GM12878 (cell line): ENCODE measurements at regions not wholly inside any gene's neighbourhood (a gene's known extent, or its start where the extent isn't known, plus 50 kb on each side); places are given as distances from the start of the nearest gene placed in this dataset.

Experiments
- BHLHE40 ChIP-seq, 2 experiments: fragments of 450-650 bp in 1 of 2; IDR thresholded peaks; 2 replicates each; pipeline ENCODE4 v1.6.1; 2011 to 2017; ENCODE audit warnings: low read depth in 2 of 2, borderline replicate concordance in 1 of 2, improper control_type of control experiment in 1 of 2, low read length in 1 of 2, mild to moderate bottlenecking in 1 of 2
- CBX3 ChIP-seq: fragments of 200-600 bp; sonication (generic); IDR thresholded peaks from 2 replicates; pipeline ENCODE4 v1.6.1; 2016; ENCODE audit warnings: low read depth, borderline replicate concordance
- ETV6 ChIP-seq, 2 experiments: fragments of 450-650 bp in 1 of 2; IDR thresholded peaks in 1 of 2; conservative IDR thresholded peaks in 1 of 2; 2 replicates each; pipeline ENCODE4 v1.6.1; 2014; ENCODE audit warnings: antibody characterized with exemption in 1 of 2, borderline replicate concordance in 1 of 2, low read depth in 1 of 2, mild to moderate bottlenecking in 1 of 2, moderate library complexity in 1 of 2
- IKZF2 ChIP-seq, 2 experiments: fragments of 450-650 bp; IDR thresholded peaks; 2 replicates each; pipeline ENCODE4 v1.6.1; 2017; ENCODE audit warnings: mild to moderate bottlenecking in 2 of 2, moderate library complexity in 2 of 2
- KLF5 ChIP-seq: fragments of 450-650 bp; IDR thresholded peaks from 2 replicates; pipeline ENCODE4 v1.6.1; 2014; ENCODE audit warnings: mild to moderate bottlenecking; ENCODE audit not compliant: partially characterized antibody
- MXI1 ChIP-seq: fragments of 150-350 bp; IDR thresholded peaks from 2 replicates; pipeline ENCODE4 v1.6.1; 2011; ENCODE audit warnings: low read depth, mild to moderate bottlenecking, inconsistent platforms, low read length, improper control_type of control experiment
- NFXL1 ChIP-seq: fragments of 450-650 bp; IDR thresholded peaks from 2 replicates; pipeline ENCODE4 v1.6.1; 2017; ENCODE audit warnings: antibody characterized with exemption, mild to moderate bottlenecking, borderline replicate concordance
- NR2C2 ChIP-seq: IDR thresholded peaks from 2 replicates; pipeline ENCODE4 v1.6.1; 2011; ENCODE audit warnings: borderline replicate concordance, low read depth; ENCODE audit not compliant: control insufficient read depth, insufficient read length
- POLR2AphosphoS2 ChIP-seq: IDR thresholded peaks from 2 replicates; pipeline ENCODE4 v1.6.1; 2011; ENCODE audit warnings: low read depth, mild to moderate bottlenecking, low read length, improper control_type of control experiment, moderate library complexity
- SP1 ChIP-seq: IDR thresholded peaks from one replicate; pipeline ENCODE4 v1.6.1; 2011; ENCODE audit warnings: low read depth, low read length
- SREBF2 ChIP-seq: IDR thresholded peaks from 2 replicates; pipeline ENCODE4 v1.6.1; 2012; ENCODE audit warnings: mild to moderate bottlenecking, low read length
- ZNF24 ChIP-seq: fragments of 450-650 bp; IDR thresholded peaks from 2 replicates; pipeline ENCODE4 v1.6.1; 2017; ENCODE audit warnings: antibody characterized with exemption, mild to moderate bottlenecking
- ZNF384 ChIP-seq: IDR thresholded peaks from 2 replicates; pipeline ENCODE4 v1.6.1; 2012; ENCODE audit warnings: low read depth, mild to moderate bottlenecking, low read length, improper control_type of control experiment, borderline replicate concordance
- TF ChIP-seq, protein P1 (sequence below): fragments of 450-650 bp; formaldehyde crosslinking; IDR thresholded peaks from 2 replicates; pipeline ENCODE4 v1.4.0; 2022; ENCODE audit warnings: mild to moderate bottlenecking, moderate library complexity

DNA sequence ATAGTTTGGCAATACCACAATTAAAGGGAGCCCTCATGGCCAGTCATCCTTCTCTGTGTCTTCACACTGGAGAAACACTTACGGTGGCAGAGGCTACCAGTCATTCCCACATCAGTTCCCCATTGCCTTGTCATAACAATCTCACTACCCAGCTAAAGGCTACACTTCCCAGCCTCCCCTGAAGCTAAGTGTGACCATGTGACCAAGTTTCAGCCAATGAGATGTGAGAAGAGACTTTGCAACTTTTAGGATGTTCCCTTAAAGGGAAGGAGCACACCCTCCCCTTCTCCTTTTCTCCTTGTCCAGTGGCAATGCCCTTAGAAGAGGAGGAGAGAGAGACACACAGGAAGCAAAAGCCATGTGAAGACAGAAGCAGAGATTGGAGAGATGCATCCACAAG, 89.0 kb upstream of the RAB12 start (continued):
- TF ChIP-seq CBX3, result no peak
- no peak for TF ChIP-seq ZNF24
- TF ChIP-seq, protein P1, sequence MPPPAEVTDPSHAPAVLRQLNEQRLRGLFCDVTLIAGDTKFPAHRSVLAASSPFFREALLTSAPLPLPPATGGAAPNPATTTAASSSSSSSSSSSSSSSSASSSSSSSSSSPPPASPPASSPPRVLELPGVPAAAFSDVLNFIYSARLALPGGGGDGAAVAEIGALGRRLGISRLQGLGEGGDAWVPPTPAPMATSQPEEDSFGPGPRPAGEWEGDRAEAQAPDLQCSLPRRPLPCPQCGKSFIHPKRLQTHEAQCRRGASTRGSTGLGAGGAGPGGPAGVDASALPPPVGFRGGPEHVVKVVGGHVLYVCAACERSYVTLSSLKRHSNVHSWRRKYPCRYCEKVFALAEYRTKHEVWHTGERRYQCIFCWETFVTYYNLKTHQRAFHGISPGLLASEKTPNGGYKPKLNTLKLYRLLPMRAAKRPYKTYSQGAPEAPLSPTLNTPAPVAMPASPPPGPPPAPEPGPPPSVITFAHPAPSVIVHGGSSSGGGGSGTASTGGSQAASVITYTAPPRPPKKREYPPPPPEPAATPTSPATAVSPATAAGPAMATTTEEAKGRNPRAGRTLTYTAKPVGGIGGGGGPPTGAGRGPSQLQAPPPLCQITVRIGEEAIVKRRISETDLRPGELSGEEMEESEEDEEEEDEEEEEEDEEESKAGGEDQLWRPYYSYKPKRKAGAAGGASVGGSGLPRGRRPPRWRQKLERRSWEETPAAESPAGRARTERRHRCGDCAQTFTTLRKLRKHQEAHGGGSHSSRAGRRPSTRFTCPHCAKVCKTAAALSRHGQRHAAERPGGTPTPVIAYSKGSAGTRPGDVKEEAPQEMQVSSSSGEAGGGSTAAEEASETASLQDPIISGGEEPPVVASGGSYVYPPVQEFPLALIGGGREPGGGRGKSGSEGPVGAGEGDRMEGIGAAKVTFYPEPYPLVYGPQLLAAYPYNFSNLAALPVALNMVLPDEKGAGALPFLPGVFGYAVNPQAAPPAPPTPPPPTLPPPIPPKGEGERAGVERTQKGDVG (CRISPR knock-in tag), result no peak
- TF ChIP-seq POLR2AphosphoS2, result no peak
- TF ChIP-seq NR2C2, result no peak
- no peak for TF ChIP-seq ETV6 (conservative IDR thresholded peaks at IDR 0.05 in 1 of 2, IDR thresholded peaks at IDR 0.05 in 1 of 2; ENCODE audit: borderline replicate concordance in 1 of 2, low read depth in 1 of 2)
- TF ChIP-seq SP1, result no peak
- TF ChIP-seq IKZF2 (IDR thresholded peaks at IDR 0.05), result no peak
- no peak for TF ChIP-seq ZNF384
- TF ChIP-seq SREBF2, result no peak
- no peak for TF ChIP-seq MXI1
- no peak for TF ChIP-seq BHLHE40 (IDR thresholded peaks at IDR 0.05; ENCODE audit: borderline replicate concordance in 1 of 2, low read depth in 2 of 2, low read length in 1 of 2)
- TF ChIP-seq NFXL1, result no peak
- TF ChIP-seq KLF5, result no peak
